Stimulated activated CD8-positive, alpha-beta memory T cell treated with anti-CD3 and anti-CD28 coated beads, Interleukin-2, amount 100 ng/mL, for 1 hour (primary cell): ENCODE measurements at regions not wholly inside any gene's neighbourhood (a gene's known extent, or its start where the extent isn't known, plus 50 kb on each side); places are given as distances from the start of the nearest gene placed in this dataset.

Source experiments
- DNase-seq, 2 donors: peaks; one replicate each; pipeline ENCODE4 v3.0.0-alpha.2; 2020; ENCODE audit warnings: low read depth in 2 of 2

DNA sequence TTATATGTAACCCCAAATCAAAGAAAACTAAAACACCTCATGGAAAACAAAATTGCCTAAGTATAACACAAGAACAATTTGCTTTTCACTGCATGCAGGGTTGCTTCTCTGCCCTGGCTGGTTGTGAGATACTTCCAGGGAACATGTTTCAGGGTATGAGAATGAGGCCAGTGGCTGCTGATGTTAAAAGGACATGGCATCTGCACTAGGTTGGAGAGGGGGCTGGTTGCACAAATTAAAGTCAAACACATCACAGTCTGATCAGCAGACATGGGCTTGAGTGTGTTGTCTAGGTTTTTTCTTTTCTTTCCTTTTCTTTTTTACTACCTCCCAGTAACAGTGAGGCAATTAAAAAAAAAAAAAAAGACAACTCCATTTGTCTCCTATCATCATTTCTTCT is 374.9 kb downstream of the MCTP2 start:
- DNase-seq = no peak

DNA sequence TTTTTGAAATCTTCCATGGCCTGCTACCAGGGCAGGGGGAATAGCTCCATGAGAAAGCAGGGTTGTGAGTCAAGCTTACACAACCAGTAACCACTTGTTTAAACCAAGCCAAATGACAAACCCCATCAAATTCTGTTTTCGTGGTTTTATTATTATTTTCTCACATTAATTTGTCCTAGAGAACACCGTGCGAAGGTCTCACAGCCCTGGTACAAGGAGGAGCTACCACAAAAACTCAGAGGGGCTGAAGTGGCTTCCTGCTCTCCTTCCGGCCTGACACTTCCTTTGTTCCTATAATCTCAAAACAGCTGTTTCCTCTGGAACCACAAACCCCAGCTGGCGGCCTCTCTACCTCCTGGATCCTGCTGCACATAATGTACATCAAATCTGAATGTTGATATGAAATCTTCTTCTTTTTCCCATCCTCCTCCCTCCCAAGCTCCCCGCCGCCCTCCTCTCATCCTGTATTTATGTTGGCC is 375.9 kb downstream of the MCTP2 start:
- DNase-seq = no peak

DNA sequence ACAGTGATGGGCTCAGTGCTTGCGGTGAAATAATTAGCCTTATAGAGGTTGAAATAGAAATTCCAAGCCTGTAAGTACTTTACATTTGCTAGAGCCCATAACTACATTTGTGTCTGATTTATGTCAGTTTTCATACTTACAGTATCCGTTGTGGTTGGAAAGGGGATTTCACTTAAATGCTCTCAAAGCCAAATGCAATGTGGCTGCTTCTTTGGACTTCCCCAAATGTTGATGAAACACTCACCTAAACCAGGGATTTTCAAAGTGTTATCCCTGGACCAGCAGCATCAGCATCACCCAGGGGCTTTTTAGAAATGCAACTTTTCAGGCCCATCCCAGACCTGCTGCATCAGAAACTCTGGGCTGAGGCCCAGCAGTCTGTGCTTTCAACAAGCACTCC is 378.7 kb downstream of the MCTP2 start:
- DNase-seq = no peak

DNA sequence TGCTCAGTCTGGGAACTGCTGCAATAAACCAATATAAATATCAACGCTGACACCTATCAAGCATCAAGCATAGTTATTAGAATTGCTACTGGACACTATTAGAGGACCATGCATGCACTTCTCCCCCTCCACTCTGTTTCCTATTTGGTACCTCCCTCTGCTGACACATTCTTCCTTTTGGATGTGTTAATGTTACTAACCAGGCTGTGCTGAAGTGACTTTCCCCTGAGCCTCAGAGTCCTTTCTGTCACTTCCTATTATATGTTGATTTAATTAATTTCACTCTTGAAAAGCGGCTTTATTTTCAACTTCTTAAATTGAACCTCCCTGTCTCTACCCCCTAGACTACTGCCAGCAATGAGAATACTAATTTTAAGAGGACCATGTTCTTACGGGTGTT is 379.1 kb downstream of the MCTP2 start:
- no peak for DNase-seq

DNA sequence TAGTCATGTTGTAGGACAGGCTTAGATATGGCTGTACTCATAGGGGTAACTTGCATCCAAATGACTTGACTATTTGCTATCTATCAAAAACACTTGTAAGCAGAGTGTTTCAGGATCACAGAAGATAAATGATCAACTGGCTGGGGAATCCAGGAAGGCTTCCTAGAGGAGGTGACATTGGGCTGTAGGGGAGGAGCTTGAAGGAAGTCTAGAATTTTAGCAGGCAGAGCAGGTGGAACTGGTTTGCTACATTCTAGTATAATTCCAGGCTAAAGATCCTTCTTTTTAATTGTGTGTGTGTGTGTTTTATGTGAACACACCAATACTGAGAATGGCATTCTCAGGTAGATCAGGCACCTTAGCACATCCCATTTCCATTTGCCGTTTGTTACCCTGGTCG is 380.3 kb downstream of the MCTP2 start:
- DNase-seq = no peak

DNA sequence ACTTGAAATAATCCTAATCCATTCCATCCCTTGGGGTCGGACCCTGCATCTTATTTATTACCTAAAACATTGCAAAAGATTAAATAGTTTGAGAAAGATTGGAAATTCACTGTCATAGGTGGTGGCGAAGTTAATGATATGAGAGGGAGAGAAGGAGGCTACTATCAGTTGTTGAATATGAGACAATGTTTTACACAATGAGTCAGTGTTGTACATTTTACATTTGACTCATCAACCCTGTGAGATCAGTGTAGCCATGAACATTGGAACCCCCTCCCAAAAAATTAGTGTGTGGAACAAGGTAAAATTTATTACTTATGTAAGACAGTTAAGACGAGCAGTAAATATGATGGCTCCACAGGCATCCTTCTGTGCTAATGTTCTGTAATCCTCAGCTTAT is 384.3 kb downstream of the MCTP2 start:
- DNase-seq = no peak

DNA sequence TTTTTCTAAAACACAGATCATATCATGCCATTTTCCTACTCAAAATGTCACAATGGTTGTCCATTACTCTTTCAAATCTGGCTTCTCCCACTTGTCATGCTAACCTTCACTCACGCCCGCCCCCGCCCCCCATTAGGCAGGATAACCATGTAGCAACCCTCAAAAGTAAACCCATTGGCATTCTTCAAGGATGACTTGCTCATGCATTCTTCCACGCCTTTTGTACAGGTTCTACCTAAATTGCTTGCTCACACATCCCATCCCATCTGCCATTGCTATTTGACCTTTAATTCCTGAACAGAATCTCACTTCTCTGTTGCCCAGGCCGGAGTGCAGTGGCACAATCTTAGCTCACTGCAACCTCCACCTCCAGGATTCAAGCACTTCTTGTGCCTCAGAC is 389.3 kb downstream of the MCTP2 start:
- DNase-seq = no peak

DNA sequence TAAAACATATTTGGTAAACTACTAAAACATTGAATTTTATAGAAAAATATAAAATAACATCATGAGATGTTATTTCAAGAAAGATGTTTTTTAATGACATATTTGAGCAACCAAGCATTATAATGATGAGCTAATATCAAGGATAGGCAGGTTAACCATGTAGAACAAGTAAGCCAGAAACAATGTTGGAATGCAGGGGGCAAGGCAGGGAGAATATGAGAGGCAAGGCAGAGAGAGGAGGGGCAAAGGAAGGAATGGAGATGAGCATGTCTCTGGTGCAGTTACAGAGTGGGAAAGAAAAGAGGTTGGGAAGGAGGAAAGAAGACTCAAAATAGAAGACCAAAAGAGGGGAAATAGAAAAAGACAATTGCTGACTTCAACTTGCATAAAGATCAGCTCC is 390.4 kb downstream of the MCTP2 start:
- DNase-seq = no peak

DNA sequence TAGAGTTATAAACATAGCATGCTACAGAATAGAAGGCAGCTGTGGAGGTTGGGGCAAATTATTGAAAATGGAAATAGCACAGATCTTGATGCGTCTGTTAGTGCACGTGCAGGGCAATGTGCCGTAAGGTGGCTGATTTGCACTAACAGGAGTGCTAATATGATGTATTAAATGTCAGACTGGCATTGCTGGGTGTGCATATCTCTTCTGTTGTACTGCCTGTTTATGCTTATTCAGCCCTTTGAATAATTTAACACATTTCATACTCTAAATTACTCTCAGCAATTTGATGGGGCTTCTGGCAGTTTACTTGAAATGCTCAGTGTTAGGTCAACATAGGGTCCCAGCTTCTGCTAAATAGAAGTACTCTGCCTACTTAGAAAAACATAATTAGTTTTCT is 395.6 kb downstream of the MCTP2 start:
- no peak for DNase-seq

DNA sequence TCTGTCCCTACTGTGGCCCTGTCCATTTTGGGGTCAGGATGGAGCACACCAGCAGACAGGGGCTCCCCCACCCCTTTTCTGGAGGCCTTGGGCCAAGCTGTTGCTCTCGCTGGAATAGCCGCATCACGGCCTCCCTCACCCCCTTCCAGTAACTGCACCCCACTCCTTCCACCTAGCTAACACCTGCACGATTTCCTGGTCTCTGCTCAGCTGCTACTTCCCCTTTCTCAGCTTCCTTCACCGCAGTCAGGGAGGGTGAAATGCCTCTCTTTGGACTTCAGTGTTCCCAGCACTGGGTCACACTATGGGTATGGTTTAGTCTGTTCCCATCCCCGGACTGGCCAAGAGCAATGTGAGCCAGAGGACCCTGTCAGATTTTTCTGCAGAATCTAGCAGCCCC is 400.2 kb downstream of the MCTP2 start:
- no peak for DNase-seq

DNA sequence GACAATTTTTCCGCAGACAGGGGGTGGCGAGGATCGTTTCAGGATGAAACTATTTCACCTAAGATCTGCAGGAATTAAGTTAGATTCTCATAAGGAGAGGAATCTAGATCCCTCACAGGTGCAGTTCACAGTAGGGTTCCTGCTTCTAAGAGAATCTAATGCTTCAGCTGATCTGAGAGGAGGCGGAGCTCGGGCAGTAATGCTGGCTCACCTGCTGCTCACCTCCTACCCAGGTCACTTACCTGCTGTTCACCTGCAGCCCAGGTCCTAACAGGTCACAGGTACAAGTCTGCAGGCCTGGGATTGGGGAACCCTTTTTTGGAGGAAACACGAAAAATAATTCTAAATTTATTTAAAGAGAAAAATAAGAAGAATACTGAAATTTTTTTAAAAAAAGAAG is 406.8 kb downstream of the MCTP2 start:
- DNase-seq = no peak

DNA sequence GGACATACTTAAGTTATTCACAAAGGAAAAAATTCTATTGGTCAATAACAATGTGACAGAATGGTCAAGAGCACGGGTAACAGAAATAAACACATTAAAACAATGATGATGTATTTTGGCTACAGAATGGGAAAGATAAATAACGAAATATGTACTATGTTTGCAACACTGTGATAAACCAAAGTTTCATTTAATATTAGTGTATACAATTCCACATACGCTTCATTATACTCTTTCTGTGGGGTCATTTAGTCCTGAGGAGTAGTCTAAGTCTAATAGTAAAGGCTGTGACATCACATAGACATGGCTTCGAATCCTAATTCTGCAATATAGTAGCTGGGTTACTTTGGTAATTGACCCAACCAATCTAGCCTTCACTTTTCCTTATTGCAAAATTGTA is 408.3 kb downstream of the MCTP2 start:
- no peak for DNase-seq

DNA sequence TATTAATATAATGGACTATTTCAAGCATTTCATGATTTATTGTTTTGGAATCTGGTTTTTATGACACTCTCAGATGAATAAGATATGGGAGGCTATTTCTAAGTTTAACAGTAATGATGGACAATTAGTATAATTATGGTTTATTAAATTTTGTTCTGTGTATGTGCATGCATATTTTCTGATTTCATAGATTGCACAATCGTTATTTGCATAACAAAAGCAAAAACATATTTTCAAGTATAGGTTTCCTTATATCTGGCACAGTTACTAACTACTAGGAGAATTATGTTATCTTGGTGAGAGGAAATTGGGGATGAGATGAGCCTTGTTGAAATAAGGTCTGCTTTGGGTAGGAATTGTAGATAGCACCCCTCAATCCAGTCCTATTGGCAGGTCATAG is 413.1 kb downstream of the MCTP2 start:
- DNase-seq = no peak

DNA sequence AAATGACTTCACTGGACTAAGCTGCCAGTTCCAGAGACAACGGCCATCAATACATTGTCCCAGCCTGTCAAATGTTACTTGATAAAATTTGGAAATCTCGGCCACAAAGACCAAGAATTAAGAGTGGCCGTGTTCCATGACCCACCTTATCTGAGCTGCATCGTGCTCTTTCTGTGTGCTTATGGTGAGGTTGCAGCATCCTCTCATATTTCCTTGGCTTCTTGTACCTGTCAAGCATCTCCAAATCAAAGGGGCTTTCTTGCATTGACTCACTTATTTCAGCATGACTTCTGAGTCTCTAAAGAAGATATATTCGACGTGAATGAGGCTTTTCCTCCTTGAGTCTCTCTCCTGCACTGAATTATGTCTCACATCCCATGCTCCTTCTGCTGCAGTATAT is 421.7 kb downstream of the MCTP2 start:
- no peak for DNase-seq

DNA sequence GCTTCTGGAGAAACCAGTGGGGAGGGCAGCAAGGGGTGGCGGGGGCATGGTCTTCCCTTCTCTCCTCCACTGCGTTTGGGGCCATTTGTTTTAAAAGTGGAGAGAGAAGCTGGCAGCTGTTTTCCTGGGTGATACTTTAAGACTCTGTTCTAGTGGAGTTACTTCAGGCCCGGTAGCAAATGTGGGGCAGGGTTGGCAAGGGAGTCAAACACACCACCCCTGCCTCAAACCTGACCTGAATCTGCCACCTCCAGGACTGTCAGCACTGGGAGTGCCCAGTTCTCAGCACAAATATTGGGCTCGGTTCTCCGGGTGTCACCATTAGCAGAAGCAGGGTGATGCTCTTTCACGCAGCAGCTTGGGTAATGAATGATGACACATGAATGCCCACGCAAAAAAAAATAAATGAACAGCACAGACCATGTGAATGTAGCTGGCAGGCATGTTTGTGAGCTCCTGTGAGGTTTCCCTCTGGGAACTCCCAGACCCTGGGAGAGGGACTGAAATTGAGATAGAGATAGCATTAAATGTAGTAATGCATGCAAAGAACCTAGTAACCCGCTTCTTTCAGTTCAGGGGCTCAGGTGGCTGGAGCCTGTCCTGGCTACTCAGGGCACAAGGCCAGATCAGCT is 424.0 kb downstream of the MCTP2 start:
- DNase-seq = no peak

DNA sequence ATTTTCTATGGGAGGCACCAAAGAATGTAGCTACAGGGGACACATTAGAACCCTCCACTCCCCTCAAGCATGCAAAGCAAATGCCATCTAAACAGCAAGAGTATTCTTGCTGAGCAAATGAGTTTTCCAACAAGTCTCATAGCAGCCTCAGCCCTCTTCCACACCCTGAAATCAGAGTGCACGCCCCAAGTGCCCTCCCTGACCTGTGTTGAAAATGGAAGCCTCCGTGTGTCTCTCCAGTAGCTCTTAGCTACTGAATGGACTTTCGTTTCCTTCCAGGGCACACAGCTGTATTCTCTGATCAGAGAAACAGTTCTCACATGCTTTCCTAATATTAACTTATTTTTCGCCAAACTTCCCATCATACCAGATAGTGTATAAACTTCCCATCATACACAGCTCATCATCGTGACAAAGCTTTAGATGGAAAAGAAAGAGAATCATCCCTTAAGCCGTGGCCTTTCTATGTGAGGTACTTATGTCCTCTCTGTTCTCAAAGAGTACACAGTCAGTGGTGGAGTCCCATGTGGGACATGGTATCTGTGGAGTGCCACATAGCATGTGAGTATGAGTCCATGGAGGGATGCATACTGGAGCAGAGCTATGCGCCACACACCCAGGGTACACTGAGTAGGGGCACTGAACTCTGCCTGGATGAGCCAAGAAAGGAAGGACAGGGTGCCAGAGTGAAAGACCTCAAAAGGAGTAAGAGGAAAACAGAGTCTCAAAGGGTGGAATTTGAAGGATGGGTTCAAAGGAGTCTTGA is 434.5 kb downstream of the MCTP2 start:
- no peak for DNase-seq

DNA sequence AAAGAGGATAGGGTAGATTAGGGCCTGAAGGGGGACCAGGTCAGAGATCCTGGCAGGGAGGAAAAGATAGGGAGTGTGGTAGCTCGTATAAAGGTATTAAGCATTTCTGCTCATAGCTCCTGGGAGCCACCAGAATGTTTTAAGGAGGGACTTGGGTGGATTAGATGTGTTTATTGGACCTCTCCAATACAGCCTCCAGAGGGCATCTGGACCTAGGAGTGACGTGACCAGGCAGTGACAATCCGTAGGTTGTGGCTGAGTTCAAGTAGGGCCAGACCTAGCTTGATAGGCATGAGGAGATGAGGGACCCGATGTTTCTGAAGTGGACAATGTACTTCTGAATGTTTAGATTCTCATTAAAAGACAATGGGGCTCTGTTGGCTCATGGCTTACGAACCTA is 435.2 kb downstream of the MCTP2 start:
- no peak for DNase-seq

DNA sequence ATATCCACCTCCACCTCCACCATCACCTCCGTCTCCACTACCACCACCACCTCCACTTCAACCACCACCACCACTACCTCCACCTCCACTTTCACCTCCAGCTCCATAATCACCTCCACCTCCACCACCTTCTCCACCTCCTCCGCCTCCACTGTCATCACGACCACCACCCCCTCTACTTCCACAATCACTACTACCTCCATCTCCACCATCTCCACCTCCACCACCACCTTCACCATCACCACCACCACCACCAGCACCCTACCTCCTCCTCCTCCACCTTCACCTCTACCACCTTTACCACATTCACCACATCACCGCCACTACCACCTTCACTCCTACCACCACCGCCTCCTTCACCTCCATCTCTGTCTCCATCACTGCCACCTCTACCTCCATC is 435.7 kb downstream of the MCTP2 start:
- no peak for DNase-seq

DNA sequence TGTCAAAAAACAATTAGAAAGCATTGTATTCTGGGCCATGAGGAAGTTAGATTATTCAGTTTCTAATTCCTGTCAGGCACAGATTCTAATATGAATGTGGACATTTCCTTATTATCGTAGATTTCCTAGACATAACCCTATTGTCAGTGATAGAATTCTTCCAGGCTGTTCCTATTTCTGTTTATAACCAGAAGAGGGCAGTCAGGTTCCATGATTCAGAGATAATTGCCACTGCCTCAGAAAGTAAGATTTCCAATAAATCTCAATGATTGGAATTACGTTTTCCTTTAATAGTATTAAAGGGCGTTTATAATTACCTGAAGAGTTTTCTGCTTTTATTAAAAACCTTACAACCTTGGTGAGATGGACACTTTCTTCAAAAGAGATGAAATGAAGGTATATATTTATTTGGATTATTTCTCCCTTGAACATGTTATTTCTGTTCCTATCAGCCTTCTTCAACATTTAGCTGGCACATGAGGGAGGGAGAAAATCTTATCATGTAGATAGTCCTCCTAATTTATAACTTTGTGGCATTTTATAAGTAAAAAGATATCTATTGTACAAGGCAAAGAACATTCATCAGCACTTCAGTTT is 439.2 kb downstream of the MCTP2 start:
- no peak for DNase-seq

DNA sequence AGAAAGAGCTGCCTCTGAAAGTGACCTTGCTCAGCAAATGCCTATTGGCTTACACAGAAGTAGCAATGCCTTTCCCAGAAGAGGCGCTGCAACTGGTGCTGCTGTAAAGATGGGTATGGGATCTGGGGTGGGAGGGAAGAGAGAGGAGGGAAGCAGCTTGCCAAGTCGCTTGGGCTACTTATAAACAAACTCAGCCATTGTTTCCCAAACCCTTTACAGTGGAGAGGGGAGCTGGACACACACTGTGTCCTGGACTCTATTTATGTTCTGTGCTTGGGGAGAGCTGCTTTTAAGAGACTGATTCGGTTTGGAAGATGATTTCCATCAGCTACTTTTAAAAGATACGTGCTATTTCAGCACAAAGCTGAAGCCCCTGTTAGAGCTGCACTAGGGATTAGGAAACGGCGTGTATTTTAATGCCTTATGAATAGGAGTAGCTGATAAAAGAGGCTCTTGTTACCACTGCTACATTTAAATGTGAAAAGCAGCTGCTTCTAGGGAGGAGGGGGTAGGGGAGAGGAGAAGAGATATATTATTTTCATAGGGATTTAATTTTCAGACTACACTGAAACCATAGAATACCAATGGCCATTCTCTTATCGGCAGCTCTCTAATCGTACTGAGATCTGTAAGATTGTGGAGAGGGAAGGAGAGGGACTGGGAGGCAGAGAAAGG is 440.6 kb downstream of the MCTP2 start:
- no peak for DNase-seq

DNA sequence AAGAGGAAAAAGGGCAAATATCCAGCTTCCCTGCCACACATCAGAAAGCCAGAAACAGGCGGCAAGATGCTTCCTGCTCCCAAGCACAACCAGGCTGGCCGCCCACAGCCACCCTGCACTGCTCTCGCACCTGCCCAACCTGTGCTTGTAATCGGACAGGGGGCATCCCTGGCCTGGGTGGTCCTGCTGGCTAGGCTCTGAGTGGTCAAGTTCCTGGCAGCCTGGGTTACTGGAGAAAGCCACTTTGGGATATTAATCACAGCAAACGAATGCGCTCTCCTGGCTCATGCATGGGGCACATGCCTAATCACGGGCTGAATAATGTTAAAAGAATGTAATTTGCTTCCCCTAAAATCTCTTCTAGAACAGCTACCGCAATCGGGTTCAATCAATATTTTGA is 442.4 kb downstream of the MCTP2 start:
- DNase-seq = no peak

DNA sequence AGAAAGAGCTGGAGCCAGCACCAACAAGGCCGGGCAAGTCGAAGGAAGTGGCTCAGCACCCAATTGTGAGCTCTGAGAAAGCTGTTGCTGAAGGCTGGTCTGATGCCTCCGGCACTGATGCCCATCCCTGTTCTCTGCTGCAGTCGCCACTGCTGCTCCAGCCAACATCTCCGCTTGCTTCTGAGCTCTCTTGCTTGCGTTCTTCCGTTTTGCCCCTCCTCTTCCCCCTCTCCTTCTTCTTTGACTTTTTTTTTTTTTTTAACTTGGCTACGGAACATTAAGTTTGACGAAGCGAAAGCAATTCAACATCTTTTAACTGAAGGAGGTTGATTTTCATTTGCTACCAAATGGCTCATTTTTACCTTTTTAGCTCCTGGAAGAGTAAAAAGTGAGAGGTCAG is 442.9 kb downstream of the MCTP2 start:
- no peak for DNase-seq
